ENCODE measurements at regions not wholly inside any gene's neighbourhood (a gene's known extent, or its start where the extent isn't known, plus 50 kb on each side); places are given as distances from the start of the nearest gene placed in this dataset.

GRCh38 chr3:62975566-62975965 is 100.3 kb upstream of the CADPS start:
- DNase-seq (ENCODE audit: low read depth, low spot score): no peak

DNA sequence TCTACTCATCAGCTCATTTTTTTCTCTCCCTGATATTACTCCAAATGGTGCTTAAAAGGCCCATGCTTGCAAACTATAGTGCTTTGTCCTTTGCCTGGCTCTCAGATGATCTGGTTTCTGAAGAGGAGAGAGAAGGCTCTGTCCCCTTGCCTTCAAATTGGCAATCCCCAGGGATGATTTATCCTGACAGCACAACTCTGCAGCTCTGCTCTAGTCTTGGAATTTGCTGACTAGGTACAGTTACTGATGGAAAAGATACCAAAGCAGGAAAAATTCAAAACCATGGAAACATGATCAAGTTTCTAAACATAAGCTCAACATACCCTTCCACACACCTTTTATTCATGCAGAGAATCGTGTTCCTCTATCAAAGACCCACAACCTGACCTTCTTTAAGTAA is 106.7 kb upstream of the CADPS start:
- no peak for DNase-seq (ENCODE audit: low read depth, low spot score)

DNA sequence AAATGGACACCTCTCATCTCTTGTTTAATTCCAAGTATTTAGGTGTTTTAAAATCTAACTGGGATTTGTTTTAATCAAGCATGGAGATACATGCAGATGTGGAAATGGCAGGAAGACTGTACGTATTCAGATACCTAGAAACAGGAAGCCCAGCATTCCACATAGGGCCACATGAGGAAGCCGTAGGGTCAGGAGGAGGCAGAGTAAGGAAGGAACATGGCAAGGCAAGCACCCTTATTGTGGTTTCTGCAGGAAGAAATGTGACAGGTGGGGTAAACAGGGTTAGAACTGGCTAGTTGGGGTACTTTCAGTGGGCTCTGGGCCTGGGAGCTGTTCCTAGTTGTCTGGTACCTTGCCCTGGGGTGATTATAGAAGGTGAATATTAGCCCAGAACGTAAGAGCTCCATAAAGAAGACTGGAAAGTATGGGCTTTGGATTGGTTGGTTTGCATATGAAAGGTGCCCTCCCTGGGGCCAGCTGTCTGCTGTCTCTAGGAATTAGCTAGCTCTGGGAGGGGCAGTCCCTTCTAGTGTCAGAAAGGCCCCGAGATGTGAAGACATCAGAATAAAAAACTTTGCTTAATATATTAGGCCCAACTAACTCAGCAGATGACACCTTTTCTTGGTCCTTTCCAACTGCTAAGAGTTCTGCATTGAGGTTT is 107.7 kb upstream of the CADPS start:
- no peak for DNase-seq (ENCODE audit: low read depth, low spot score)

GRCh38 chr3:62986061-62986460 is 110.8 kb upstream of the CADPS start:
- no peak for DNase-seq (ENCODE audit: low read depth, low spot score)

- no peak for DNase-seq (ENCODE audit: low read depth, low spot score)
Observed at GRCh38 chr3:62987721-62988120, 112.5 kb upstream of the CADPS start.

GRCh38 chr3:62990704-62991413 is 115.6 kb upstream of the CADPS start:
- no peak for DNase-seq (ENCODE audit: low read depth, low spot score)

- no peak for DNase-seq (ENCODE audit: low read depth, low spot score)
Observed at GRCh38 chr3:62992520-62992919, 117.3 kb upstream of the CADPS start.

- DNase-seq (ENCODE audit: low read depth, low spot score): no peak
Observed at GRCh38 chr3:62995119-62995518, 119.9 kb upstream of the CADPS start.

- DNase-seq (ENCODE audit: low read depth, low spot score): no peak
Observed at GRCh38 chr3:62995530-62995929, 120.3 kb upstream of the CADPS start.

DNA sequence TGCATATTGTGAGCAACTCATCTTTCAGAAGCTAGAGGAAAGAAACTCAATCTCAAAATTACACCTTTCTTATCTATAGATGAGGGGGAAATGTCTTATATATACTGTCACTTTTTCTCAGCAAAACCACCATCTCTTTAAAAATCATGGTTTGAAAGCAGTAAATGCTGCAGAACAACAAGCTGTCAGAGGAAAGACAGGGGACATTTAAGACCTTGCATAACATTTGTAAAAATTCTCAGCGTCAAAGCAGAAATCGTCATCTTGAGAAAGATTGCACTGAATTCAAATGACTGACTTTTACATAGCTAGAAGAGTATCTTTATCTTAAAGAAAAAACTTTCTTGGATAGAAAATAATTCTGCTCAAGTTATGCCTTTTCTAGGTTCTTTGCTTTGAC is 122.2 kb upstream of the CADPS start:
- no peak for DNase-seq (ENCODE audit: low read depth, low spot score)

DNA sequence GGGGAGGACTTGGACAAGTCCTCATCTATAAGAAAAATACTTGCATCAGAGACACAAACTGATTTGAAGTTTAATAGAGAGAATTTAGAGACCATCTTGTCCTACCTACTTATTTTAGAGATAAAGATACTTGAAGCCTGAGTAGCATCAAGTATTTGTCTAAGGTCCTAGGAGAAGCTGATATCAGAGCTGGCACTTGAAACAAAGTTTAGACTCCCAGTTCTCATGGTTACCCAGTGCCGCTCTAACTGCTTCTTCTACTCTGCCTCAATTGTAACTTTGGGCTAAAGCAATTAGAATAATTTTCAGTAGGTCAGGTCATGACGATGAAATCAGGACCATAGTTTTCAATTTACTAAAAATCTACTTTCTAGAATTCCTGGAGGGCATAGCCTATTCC is 123.9 kb upstream of the CADPS start:
- no peak for DNase-seq (ENCODE audit: low read depth, low spot score)

DNA sequence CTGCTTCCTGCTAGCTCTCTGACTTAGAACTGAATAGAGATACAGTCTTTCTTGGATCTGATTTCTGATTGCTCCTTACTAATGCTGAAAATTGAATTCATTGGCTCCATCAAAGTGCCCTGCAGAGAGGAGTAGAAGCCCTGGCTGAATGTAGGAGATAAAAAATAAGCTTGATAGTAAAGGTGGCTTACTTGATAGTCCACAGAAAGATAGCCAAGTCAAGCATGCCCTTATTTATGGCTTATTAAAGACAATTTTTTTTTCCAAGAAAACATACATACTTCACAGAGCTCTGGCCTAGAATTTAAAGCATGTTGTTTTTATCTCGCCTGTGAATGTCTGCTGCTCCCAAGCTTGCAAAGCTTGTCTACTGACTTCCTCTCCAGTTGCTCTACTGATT is 124.6 kb upstream of the CADPS start:
- no peak for DNase-seq (ENCODE audit: low read depth, low spot score)

DNA sequence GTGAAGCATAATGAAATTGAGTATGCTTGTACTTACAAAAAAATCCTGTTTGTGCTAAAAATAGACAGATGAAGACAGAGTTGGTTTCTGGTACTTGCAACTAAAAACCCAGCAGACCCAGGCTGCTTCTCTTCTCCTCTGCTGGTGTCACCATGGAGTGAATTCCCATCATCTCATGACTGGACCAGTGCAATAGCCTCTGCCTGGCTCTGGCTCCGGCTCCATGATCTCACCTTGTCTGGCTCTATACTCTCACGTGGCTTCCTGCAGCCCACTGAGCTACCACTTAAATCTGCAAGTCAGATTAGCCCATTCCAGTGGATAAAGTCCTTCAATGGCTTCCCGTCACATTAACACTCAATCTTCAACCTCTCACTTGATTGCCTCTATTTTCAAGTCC is 129.2 kb upstream of the CADPS start:
- DNase-seq (ENCODE audit: low read depth, low spot score): no peak

DNA sequence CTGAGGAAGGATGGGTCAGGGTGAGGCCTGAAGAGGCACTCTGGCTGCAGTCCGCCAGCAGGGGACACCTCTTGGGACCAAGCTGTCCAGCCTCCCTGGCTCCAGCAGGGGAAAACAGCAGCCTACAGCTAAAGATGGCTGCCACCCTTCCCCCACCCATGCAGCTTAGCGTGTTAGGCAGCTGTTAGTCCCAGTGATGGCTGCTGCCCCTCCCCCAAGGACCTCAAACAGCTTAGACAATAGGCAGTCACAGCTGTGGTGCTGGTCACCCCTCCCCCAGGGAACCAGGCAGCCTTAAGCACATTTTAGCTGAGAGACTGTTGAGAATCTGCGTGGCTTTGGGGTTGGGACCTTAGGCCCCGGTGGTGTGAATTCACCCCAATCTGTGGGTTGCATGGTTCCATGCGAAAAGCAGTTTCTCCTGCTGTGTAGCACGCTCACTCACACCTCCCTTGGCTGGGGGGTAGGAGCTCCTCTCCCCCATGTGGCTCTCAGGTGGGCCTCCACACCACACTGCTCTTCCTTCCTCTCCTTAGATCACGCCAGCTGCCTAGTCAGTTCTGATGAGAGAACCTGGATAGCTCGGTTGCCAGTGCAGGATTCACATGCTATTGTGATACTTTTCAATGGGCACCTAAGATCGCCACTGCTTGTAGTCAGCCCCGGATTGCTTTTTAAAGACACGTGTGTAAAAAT is 140.5 kb upstream of the CADPS start:
- DNase-seq (ENCODE audit: low read depth, low spot score): no peak

DNA sequence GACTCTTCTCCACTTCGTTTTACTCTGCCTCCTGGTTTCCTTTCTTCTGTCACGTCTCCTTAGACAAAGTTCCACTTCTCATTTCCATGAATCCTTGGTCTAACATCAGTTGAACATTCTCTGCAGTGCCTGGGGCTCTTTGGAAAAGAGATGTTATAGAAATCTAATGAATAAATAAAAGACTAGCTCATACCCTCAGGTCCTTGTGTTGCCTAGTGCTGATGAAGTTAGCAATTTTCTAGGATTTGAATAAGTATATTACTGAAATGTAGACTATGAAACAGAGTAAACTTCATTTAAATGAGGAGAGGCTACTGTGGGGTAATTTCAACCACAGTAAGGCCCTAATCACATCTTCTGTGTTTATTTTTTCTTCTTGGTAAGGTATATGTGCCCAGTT is 146.9 kb upstream of the CADPS start:
- no peak for DNase-seq (ENCODE audit: low read depth, low spot score)

DNA sequence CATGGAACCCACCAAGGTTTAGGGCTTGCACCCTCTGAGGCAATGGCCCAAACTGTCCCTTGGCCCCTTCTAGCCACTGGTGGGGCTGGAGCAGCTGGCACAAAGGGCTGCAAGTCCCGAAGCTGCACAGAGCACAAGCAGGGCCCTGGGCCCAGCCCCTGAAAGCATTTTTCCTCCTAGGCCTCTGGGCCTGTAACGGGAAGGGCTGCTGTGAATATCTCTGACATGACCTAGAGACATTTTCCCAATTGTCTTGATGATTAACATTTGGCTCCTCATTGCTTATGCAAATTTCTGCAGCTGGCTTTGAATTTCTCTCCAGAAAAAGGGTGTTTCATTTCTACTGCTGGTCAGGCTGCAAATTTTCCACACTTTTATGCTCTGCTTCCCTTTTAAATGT is 151.5 kb upstream of the CADPS start:
- no peak for DNase-seq (ENCODE audit: low read depth, low spot score)

- no peak for DNase-seq (ENCODE audit: low read depth, low spot score)
Observed at GRCh38 chr3:63029326-63029725, 154.1 kb upstream of the CADPS start.

DNA sequence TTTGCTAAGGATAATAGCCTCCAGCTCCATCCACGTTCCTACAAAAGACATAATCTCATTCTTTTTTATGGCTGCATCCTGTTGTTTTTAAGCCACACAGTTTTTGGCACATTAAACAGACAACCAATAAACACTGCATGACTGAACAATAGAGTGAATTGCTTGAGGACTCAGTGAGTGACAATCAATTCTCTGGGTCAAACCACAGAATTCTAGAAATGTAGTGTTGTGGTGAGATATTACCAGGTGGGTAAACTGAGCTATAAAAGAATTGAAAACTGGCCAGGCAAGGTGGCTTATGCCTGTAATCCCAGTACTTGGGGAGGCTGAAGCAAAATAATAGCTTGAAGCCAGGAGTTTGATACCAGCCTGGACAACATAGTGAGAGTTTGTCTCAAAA is 154.7 kb upstream of the CADPS start:
- DNase-seq (ENCODE audit: low read depth, low spot score): no peak

GRCh38 chr3:63030666-63031065 is 155.4 kb upstream of the CADPS start:
- DNase-seq (ENCODE audit: low read depth, low spot score): no peak

GRCh38 chr3:63032881-63033280 is 157.7 kb upstream of the CADPS start:
- no peak for DNase-seq (ENCODE audit: low read depth, low spot score)

GRCh38 chr3:63034101-63034500 is 158.9 kb upstream of the CADPS start:
- no peak for DNase-seq (ENCODE audit: low read depth, low spot score)

- DNase-seq (ENCODE audit: low read depth, low spot score): no peak
Observed at GRCh38 chr3:63037116-63037515, 161.9 kb upstream of the CADPS start.

DNA sequence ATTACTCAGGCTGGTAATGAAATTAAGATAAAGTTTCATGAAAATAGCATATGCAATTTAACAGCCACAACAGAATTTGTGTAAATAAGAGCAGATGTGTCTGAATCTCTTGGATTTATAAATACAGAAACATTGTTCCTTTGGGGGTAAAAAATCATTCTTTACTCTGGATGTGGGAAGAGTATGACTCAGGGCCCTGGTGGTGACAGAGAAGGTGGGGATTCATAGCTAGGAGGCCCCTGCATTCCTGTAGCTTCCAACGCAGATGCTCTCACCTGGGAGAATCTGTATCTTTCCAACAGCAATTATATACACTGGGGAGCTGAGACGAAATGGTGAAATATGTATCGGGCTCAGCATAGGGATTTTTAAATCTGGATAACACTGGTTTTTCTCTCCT is 167.6 kb upstream of the CADPS start:
- DNase-seq (ENCODE audit: low read depth, low spot score): no peak

All from pulmonary artery endothelial cell (primary cell).